Spleen (tissue), 11 donors: ENCODE measurements at regions not wholly inside any gene's neighbourhood (a gene's known extent, or its start where the extent isn't known, plus 50 kb on each side); places are given as distances from the start of the nearest gene placed in this dataset.

Source experiments
- DNase-seq: peaks from one replicate; pipeline ENCODE4 v3.0.0-alpha.2; 2020
- H3K27ac ChIP-seq, 8 donors: fragments of 200-600 bp; sonication (generic) in 7 of 8; 1 replicate in 4 of 8; 2 replicates in 4 of 8; pipeline versions ENCODE4 v1.5.0 to v1.8.0; 2016 to 2021; ENCODE audit warnings: inconsistent platforms in 4 of 8, mild to moderate bottlenecking in 4 of 8, moderate library complexity in 1 of 8
- H3K27me3 ChIP-seq, 7 donors: fragments of 200-600 bp; sonication (generic) in 6 of 7; replicated peaks in 1 of 7; 1 replicate in 4 of 7; 2 replicates in 3 of 7; pipeline versions ENCODE4 v1.5.0 to v1.8.0; 2016 to 2021; ENCODE audit warnings: inconsistent platforms in 3 of 7, mild to moderate bottlenecking in 1 of 7
- H3K36me3 ChIP-seq, 6 donors: fragments of 200-600 bp; sonication (generic) in 5 of 6; 1 replicate in 4 of 6; 2 replicates in 2 of 6; pipeline versions ENCODE4 v1.5.0 to v1.8.0; 2016 to 2021; ENCODE audit warnings: inconsistent platforms in 2 of 6
- H3K4me1 ChIP-seq, 6 donors: fragments of 200-600 bp; sonication (generic) in 5 of 6; 1 replicate in 3 of 6; 2 replicates in 3 of 6; pipeline versions ENCODE4 v1.5.0 to v1.8.0; 2016 to 2021; ENCODE audit warnings: inconsistent platforms in 3 of 6
- H3K4me3 ChIP-seq, 8 donors: fragments of 200-600 bp; sonication (generic) in 7 of 8; 1 replicate in 4 of 8; 2 replicates in 4 of 8; pipeline versions ENCODE4 v1.5.0 to v1.8.0; 2016 to 2021; ENCODE audit warnings: inconsistent platforms in 4 of 8, mild to moderate bottlenecking in 4 of 8, moderate library complexity in 2 of 8
- H3K9me3 ChIP-seq, 8 donors: fragments of 200-600 bp; sonication (generic) in 7 of 8; 1 replicate in 4 of 8; 2 replicates in 4 of 8; pipeline versions ENCODE4 v1.5.0 to v1.8.0; 2016 to 2021; ENCODE audit warnings: inconsistent platforms in 4 of 8
- POLR2A ChIP-seq, 3 donors: fragments of 450-650 bp; IDR thresholded peaks; one replicate each; pipeline ENCODE4 v1.5.1; 2017; ENCODE audit warnings: antibody characterized with exemption in 3 of 3, mild to moderate bottlenecking in 1 of 3
- POLR2AphosphoS5 ChIP-seq, 3 donors: sonication (generic); formaldehyde crosslinking; IDR thresholded peaks; one replicate each; pipeline ENCODE4 v1.5.1; 2017; ENCODE audit warnings: antibody characterized with exemption in 3 of 3
- WGBS, 5 donors: extraction: QIAGEN DNeasy Blood & Tissue Kit in 3 of 5; methylation state at CpG; one replicate each; pipeline versions ENCODE4 v1.1.5 to v1.1.7; 2013 to 2018; 5-methylcytosine and 5-hydroxymethylcytosine counted together
- intact Hi-C: fragments of 100-400 bp; cut with DNase I; formaldehyde crosslinking; loops from one replicate; pipeline ENCODE4 v1.15.0; 2023; ENCODE audit warnings: low total_unique reads
- TF ChIP-seq, protein P1 (sequence below), 11 experiments: fragments of 200-600 bp in 7 of 11; fragments of 450-650 bp in 4 of 11; sonication (generic) in 4 of 11; IDR thresholded peaks in 8 of 11; conservative IDR thresholded peaks in 3 of 11; 1 replicate in 7 of 11; 2 replicates in 4 of 11; pipeline versions ENCODE4 v1.4.0 to v1.8.0; 2016 to 2021; ENCODE audit warnings: antibody characterized with exemption in 11 of 11, inconsistent platforms in 4 of 11, mild to moderate bottlenecking in 1 of 11
- donor health status: healthy with polysubstance abuse.
- donor health status: DM: no; HTN: no; CAD: no; lungs with moderate emphysema.
- donor health status: DM: no; HTN: no; CAD: no.
- donor health status: Bipolar disorder and iron deficiency.
- donor health status: healthy.
- donor health status: DM: no; HTN: no; CAD: no.
- donor health status: DM: yes; HTN: yes; CAD: no.

DNA sequence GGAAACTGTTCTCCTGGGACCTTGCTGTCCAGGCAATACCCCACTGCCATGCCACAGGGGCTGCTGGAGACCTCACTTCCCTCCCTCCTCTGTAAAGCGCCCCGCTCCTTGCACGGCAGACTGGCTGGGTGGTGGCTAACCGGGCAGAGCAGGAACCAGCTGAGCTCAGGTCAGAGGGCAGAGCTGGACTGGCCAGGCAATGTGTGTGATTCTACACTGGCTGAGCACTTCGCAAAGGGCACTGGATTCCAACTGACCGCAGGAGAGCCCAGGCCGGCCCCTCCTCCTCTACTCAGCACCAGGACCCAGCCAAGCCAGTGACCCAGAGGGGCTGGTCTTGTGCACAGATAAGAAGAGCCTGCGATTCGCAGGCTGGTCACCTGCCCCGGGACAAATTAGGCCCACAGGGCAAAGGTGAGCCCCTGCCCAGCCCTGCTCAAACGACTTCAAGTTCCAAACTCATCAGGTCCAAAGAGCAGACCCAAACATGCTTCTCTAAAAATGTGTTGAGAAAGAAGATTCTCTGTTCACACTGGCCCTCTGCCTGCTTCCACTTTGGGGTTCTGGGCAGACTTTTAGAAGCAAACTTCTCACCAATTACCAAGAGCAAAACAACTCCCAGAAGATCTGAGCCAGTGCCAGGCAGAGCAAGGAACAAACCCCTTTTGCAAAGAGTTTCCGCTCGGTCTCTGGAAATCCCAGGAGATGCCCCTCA, 54.9 kb upstream of the DIO3 start:
- WGBS, 5 donors: 84 to 91% (median 87%) methylated on average over 9 to 13 of the region's 13 CpGs
- DNase-seq: peak; percentile 71
- Histone ChIP-seq H3K4me3 (no peak overlapping the region), H3K27ac (no peak overlapping the region), H3K36me3 (no peaks in the 10 kb centered on the region), H3K27me3 (peaks cover 0 to 5% (median 0%) of the 10 kb centered on the region in 7 donors), H3K4me1 (no peaks in the 10 kb centered on the region), H3K9me3 (peaks cover 0 to 14% (median 3%) of the 10 kb centered on the region in 8 donors)
- intact Hi-C loops: no loop called here
- TF ChIP-seq POLR2A (IDR thresholded peaks at IDR 0.05) (no peak), POLR2AphosphoS5 (IDR thresholded peaks at IDR 0.05) (no peak)
- TF ChIP-seq, protein P1, sequence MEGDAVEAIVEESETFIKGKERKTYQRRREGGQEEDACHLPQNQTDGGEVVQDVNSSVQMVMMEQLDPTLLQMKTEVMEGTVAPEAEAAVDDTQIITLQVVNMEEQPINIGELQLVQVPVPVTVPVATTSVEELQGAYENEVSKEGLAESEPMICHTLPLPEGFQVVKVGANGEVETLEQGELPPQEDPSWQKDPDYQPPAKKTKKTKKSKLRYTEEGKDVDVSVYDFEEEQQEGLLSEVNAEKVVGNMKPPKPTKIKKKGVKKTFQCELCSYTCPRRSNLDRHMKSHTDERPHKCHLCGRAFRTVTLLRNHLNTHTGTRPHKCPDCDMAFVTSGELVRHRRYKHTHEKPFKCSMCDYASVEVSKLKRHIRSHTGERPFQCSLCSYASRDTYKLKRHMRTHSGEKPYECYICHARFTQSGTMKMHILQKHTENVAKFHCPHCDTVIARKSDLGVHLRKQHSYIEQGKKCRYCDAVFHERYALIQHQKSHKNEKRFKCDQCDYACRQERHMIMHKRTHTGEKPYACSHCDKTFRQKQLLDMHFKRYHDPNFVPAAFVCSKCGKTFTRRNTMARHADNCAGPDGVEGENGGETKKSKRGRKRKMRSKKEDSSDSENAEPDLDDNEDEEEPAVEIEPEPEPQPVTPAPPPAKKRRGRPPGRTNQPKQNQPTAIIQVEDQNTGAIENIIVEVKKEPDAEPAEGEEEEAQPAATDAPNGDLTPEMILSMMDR (IDR thresholded peaks at IDR 0.05 in 8 of 11, conservative IDR thresholded peaks at IDR 0.05 in 3 of 11): no peak

DNA sequence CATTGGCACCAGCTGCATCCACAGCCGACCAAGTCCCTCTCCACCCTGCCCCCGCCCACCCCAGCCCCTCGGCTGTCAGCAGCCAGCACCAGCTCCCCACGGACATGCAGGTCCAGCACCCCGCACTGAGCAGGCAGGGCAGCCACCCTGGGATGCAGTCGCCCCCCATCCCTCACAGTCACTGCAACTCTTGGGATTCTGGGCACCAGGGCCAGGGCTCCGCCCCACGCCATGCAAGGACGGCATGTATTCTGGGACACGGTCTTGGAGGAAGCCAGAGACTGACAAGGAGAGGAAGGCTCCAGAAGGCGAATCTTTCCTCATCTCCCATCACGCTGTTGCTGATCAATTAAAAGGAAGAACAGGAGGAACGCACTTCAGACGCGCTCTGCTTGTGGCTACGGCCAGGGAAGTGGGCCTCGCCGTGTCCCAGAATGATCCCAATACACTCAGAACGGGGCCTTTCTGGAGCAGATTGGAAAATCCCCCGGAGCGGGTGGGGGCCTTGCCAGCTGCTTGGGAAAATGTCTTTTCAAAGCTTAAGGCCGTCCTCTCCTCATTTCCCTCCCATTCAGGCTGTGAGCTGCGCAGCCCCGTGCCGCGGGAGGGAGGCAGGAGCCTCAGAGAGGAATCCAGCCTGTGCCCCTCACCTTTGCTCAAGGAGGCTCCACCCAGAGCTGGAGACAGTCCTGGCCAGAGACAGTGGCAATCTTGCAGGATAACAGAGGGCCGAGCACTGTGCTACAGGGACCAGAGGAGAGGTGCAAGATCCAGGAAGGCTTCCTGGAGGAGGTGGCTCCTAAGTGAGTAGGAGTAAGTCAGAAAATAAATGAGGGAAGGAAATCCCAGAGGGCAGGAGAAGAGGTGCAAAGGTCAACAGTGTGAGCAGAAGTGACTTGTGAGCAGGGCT, 54.1 kb upstream of the DIO3 start:
- 70 to 87% (median 77%) methylated on average over 23 to 27 of the region's 27 CpGs for WGBS, 5 donors
- DNase-seq: peak; percentile 68
- H3K27ac ChIP-seq: no peak overlapping the region
- H3K4me3 ChIP-seq: no peak overlapping the region
- H3K4me1 ChIP-seq: no peaks in the 10 kb centered on the region
- intact Hi-C loops: no loop called here
- H3K9me3 ChIP-seq: peaks cover 0 to 14% (median 3%) of the 10 kb centered on the region in 8 donors
- H3K27me3 ChIP-seq: no peaks in the 10 kb centered on the region
- TF ChIP-seq, protein P1 (IDR thresholded peaks at IDR 0.05 in 8 of 11, conservative IDR thresholded peaks at IDR 0.05 in 3 of 11): no peak
- TF ChIP-seq POLR2A (IDR thresholded peaks at IDR 0.05): no peak
- no peaks in the 10 kb centered on the region for H3K36me3 ChIP-seq

DNA sequence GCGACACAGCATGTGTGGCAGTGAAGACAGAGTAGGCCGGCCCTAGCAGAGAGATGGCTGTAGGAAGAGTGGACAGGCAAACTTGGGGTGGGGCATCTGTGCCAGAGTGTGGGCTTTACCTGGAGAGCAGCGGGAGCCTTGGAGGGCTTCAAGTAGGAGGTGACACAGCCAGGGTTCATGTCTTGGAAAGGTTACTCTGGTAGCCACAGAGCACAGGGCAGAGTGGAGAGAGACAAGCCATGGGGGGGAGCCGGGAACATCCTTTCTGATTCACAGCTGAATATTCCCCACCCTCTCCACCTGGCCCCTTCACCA, 53.5 kb upstream of the DIO3 start:
- Histone ChIP-seq H3K27me3 (no peaks in the 10 kb centered on the region), H3K27ac (no peak overlapping the region), H3K4me1 (no peaks in the 10 kb centered on the region), H3K4me3 (no peak overlapping the region), H3K9me3 (peaks cover 0 to 14% (median 3%) of the 10 kb centered on the region in 8 donors), H3K36me3 (no peaks in the 10 kb centered on the region)
- peak; percentile 44 for DNase-seq
- TF ChIP-seq POLR2AphosphoS5 (IDR thresholded peaks at IDR 0.05) (no peak), POLR2A (IDR thresholded peaks at IDR 0.05) (no peak)
- TF ChIP-seq, protein P1 (IDR thresholded peaks at IDR 0.05 in 8 of 11, conservative IDR thresholded peaks at IDR 0.05 in 3 of 11): no peak
- intact Hi-C loops: no loop called here
- WGBS, 5 donors: 83 to 98% (median 94%) methylated on average over 4 of the region's 4 CpGs
